ENCODE measurements at regions not wholly inside any gene's neighbourhood (a gene's known extent, or its start where the extent isn't known, plus 50 kb on each side); places are given as distances from the start of the nearest gene placed in this dataset.

- Mint-ChIP-seq H3K27ac (no peak overlapping the region), H3K4me3 (no peak overlapping the region), H3K4me1 (no peaks in the 10 kb centered on the region), H3K27me3 (ENCODE audit: low read depth) (peaks cover 4% of the 10 kb centered on the region), H3K36me3 (no peaks in the 10 kb centered on the region), H3K9me3 (no peaks in the 10 kb centered on the region)
- POLR2A ChIA-PET, result no interaction called here
- DNase-seq (ENCODE audit: low spot score), result no peak
- TF ChIP-seq ZNF281 (CRISPR knock-in tag; IDR thresholded peaks at IDR 0.05) (no peak), PRDM15 (CRISPR knock-in tag; IDR thresholded peaks at IDR 0.05) (no peak), RORB (CRISPR knock-in tag; IDR thresholded peaks at IDR 0.05) (no peak), SMAD3 (CRISPR knock-in tag; IDR thresholded peaks at IDR 0.05; ENCODE audit: borderline replicate concordance) (no peak), CBFB (CRISPR knock-in tag; IDR thresholded peaks at IDR 0.05; ENCODE audit: low read depth) (no peak), SMAD4 (CRISPR knock-in tag; IDR thresholded peaks at IDR 0.05) (no peak), IRF1 (CRISPR knock-in tag; IDR thresholded peaks at IDR 0.05) (no peak), JUN (CRISPR knock-in tag; IDR thresholded peaks at IDR 0.05) (no peak)
- TF ChIP-seq, protein P1, sequence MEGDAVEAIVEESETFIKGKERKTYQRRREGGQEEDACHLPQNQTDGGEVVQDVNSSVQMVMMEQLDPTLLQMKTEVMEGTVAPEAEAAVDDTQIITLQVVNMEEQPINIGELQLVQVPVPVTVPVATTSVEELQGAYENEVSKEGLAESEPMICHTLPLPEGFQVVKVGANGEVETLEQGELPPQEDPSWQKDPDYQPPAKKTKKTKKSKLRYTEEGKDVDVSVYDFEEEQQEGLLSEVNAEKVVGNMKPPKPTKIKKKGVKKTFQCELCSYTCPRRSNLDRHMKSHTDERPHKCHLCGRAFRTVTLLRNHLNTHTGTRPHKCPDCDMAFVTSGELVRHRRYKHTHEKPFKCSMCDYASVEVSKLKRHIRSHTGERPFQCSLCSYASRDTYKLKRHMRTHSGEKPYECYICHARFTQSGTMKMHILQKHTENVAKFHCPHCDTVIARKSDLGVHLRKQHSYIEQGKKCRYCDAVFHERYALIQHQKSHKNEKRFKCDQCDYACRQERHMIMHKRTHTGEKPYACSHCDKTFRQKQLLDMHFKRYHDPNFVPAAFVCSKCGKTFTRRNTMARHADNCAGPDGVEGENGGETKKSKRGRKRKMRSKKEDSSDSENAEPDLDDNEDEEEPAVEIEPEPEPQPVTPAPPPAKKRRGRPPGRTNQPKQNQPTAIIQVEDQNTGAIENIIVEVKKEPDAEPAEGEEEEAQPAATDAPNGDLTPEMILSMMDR (IDR thresholded peaks at IDR 0.05), result no peak
- TF ChIP-seq, protein P2, sequence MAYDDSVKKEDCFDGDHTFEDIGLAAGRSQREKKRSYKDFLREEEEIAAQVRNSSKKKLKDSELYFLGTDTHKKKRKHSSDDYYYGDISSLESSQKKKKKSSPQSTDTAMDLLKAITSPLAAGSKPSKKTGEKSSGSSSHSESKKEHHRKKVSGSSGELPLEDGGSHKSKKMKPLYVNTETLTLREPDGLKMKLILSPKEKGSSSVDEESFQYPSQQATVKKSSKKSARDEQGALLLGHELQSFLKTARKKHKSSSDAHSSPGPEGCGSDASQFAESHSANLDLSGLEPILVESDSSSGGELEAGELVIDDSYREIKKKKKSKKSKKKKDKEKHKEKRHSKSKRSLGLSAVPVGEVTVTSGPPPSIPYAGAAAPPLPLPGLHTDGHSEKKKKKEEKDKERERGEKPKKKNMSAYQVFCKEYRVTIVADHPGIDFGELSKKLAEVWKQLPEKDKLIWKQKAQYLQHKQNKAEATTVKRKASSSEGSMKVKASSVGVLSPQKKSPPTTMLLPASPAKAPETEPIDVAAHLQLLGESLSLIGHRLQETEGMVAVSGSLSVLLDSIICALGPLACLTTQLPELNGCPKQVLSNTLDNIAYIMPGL (CRISPR knock-in tag; IDR thresholded peaks at IDR 0.05), result no peak
- TF ChIP-seq, protein P3, sequence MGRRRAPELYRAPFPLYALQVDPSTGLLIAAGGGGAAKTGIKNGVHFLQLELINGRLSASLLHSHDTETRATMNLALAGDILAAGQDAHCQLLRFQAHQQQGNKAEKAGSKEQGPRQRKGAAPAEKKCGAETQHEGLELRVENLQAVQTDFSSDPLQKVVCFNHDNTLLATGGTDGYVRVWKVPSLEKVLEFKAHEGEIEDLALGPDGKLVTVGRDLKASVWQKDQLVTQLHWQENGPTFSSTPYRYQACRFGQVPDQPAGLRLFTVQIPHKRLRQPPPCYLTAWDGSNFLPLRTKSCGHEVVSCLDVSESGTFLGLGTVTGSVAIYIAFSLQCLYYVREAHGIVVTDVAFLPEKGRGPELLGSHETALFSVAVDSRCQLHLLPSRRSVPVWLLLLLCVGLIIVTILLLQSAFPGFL (CRISPR knock-in tag; IDR thresholded peaks at IDR 0.05; ENCODE audit: borderline replicate concordance), result no peak
- TF ChIP-seq, protein P4, sequence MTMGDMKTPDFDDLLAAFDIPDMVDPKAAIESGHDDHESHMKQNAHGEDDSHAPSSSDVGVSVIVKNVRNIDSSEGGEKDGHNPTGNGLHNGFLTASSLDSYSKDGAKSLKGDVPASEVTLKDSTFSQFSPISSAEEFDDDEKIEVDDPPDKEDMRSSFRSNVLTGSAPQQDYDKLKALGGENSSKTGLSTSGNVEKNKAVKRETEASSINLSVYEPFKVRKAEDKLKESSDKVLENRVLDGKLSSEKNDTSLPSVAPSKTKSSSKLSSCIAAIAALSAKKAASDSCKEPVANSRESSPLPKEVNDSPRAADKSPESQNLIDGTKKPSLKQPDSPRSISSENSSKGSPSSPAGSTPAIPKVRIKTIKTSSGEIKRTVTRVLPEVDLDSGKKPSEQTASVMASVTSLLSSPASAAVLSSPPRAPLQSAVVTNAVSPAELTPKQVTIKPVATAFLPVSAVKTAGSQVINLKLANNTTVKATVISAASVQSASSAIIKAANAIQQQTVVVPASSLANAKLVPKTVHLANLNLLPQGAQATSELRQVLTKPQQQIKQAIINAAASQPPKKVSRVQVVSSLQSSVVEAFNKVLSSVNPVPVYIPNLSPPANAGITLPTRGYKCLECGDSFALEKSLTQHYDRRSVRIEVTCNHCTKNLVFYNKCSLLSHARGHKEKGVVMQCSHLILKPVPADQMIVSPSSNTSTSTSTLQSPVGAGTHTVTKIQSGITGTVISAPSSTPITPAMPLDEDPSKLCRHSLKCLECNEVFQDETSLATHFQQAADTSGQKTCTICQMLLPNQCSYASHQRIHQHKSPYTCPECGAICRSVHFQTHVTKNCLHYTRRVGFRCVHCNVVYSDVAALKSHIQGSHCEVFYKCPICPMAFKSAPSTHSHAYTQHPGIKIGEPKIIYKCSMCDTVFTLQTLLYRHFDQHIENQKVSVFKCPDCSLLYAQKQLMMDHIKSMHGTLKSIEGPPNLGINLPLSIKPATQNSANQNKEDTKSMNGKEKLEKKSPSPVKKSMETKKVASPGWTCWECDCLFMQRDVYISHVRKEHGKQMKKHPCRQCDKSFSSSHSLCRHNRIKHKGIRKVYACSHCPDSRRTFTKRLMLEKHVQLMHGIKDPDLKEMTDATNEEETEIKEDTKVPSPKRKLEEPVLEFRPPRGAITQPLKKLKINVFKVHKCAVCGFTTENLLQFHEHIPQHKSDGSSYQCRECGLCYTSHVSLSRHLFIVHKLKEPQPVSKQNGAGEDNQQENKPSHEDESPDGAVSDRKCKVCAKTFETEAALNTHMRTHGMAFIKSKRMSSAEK (CRISPR knock-in tag; IDR thresholded peaks at IDR 0.05; ENCODE audit: borderline replicate concordance), result no peak
- CTCF ChIA-PET, result interaction anchor here (1.7 kb wide), 1 partner anchor 14 kb away, joined by 14 read pairs; no protein-coding TSS in a partner anchor
- no peak for ATAC-seq
Observed at GRCh38 chr7:47194516-47195057, 387.3 kb downstream of the TNS3 start.
